Ascending aorta (tissue), 2 donors: ENCODE measurements at regions not wholly inside any gene's neighbourhood (a gene's known extent, or its start where the extent isn't known, plus 50 kb on each side); places are given as distances from the start of the nearest gene placed in this dataset.

Source experiments
- DNase-seq, 2 donors: peaks; one replicate each; pipeline ENCODE4 v3.0.0-alpha.2; 2019; ENCODE audit warnings: low spot score in 2 of 2
- H3K27ac ChIP-seq, 2 donors: fragments of 200-600 bp; sonication (generic); one replicate each; pipeline ENCODE4 v1.5.1; 2016 to 2017; ENCODE audit warnings: mild to moderate bottlenecking in 1 of 2
- H3K27me3 ChIP-seq: fragments of 200-600 bp; sonication (generic); one replicate; pipeline ENCODE4 v1.5.1; 2017
- H3K36me3 ChIP-seq, 2 donors: fragments of 200-600 bp; sonication (generic); one replicate each; pipeline ENCODE4 v1.5.1; 2016
- H3K4me1 ChIP-seq, 2 donors: fragments of 200-600 bp; sonication (generic); one replicate each; pipeline ENCODE4 v1.5.1; 2016 to 2017; ENCODE audit warnings: mild to moderate bottlenecking in 1 of 2
- H3K4me3 ChIP-seq, 2 donors: fragments of 200-600 bp; sonication (generic); one replicate each; pipeline ENCODE4 v1.5.1; 2016 to 2017; ENCODE audit warnings: mild to moderate bottlenecking in 1 of 2
- H3K9me3 ChIP-seq, 2 donors: fragments of 200-600 bp; sonication (generic); one replicate each; pipeline ENCODE4 v1.5.1; 2016
- CTCF ChIP-seq, 3 experiments: fragments of 200-600 bp in 2 of 3; fragments of 450-650 bp in 1 of 3; sonication (generic) in 2 of 3; IDR thresholded peaks; one replicate each; pipeline ENCODE4 v1.5.1; 2016 to 2019; ENCODE audit warnings: antibody characterized with exemption in 3 of 3, mild to moderate bottlenecking in 1 of 3, moderate library complexity in 1 of 3
- intact Hi-C: fragments of 100-400 bp; cut with DNase I; formaldehyde crosslinking; loops from one replicate; pipeline ENCODE4 v1.15.1; 2023

- Histone ChIP-seq H3K36me3 (no peaks in the 10 kb centered on the region), H3K4me1 (no peaks in the 10 kb centered on the region), H3K9me3 (no peaks in the 10 kb centered on the region), H3K27ac (no peak overlapping the region), H3K27me3 (no peaks in the 10 kb centered on the region), H3K4me3 (no peak overlapping the region)
- intact Hi-C loops: no loop called here
- no peak for TF ChIP-seq CTCF (IDR thresholded peaks at IDR 0.05)
- DNase-seq: no peak
Observed at GRCh38 chr5:81879936-81880335, 91.9 kb upstream of the ATG10 start.

GRCh38 chr5:81878333-81878732 lies 93.5 kb upstream of the ATG10 start:
- no peak for TF ChIP-seq CTCF (IDR thresholded peaks at IDR 0.05)

GRCh38 chr5:81866994-81867393 lies 104.8 kb upstream of the ATG10 start:
- Histone ChIP-seq H3K4me3 (no peak overlapping the region), H3K27me3 (no peaks in the 10 kb centered on the region), H3K27ac (no peak overlapping the region), H3K36me3 (no peaks in the 10 kb centered on the region), H3K9me3 (no peaks in the 10 kb centered on the region), H3K4me1 (no peaks in the 10 kb centered on the region)
- DNase-seq: no peak
- no peak for TF ChIP-seq CTCF (IDR thresholded peaks at IDR 0.05)
- intact Hi-C loops: no loop called here

More at GRCh38 chr5:81878333-81878732, 93.5 kb upstream of the ATG10 start:
- Histone ChIP-seq H3K27ac (no peak overlapping the region), H3K9me3 (no peaks in the 10 kb centered on the region), H3K36me3 (no peaks in the 10 kb centered on the region), H3K27me3 (no peaks in the 10 kb centered on the region), H3K4me1 (no peaks in the 10 kb centered on the region), H3K4me3 (no peak overlapping the region)
- intact Hi-C loops: no loop called here
- DNase-seq: no peak

- Histone ChIP-seq H3K27ac (no peak overlapping the region), H3K4me1 (peaks cover 5% of the 10 kb centered on the region in 2 donors), H3K4me3 (no peak overlapping the region), H3K9me3 (no peaks in the 10 kb centered on the region), H3K27me3 (no peaks in the 10 kb centered on the region), H3K36me3 (no peaks in the 10 kb centered on the region)
- no peak for DNase-seq
- intact Hi-C loops: no loop called here
- TF ChIP-seq CTCF (IDR thresholded peaks at IDR 0.05): no peak
Observed at GRCh38 chr5:81860778-81861177, 109.9 kb upstream of the SSBP2 start.

GRCh38 chr5:81859624-81860023 lies 108.7 kb upstream of the SSBP2 start:
- H3K9me3 ChIP-seq: no peaks in the 10 kb centered on the region
- no peak overlapping the region for H3K27ac ChIP-seq
- no peaks in the 10 kb centered on the region for H3K36me3 ChIP-seq
- no peak for TF ChIP-seq CTCF (IDR thresholded peaks at IDR 0.05)
- intact Hi-C loops: no loop called here
- DNase-seq: no peak
- H3K27me3 ChIP-seq: no peaks in the 10 kb centered on the region
- no peak overlapping the region for H3K4me3 ChIP-seq
- H3K4me1 ChIP-seq: peaks cover 5 to 8% of the 10 kb centered on the region in 2 donors
